ENCODE measurements at regions not wholly inside any gene's neighbourhood (a gene's known extent, or its start where the extent isn't known, plus 50 kb on each side); places are given as distances from the start of the nearest gene placed in this dataset.

- Histone ChIP-seq H3K27me3 (ENCODE audit: insufficient read depth, low read length, poor library complexity) (no peaks in the 10 kb centered on the region), H2AFZ (ENCODE audit: low read depth, low read length) (no peak overlapping the region), H3K9ac (ENCODE audit: low read depth, low read length) (no peak overlapping the region), H3K4me2 (ENCODE audit: insufficient read depth, low read length) (no peak overlapping the region), H4K20me1 (ENCODE audit: insufficient read depth, low read length) (no peaks in the 10 kb centered on the region), H3K36me3 (ENCODE audit: insufficient read depth, low read length) (no peaks in the 10 kb centered on the region), H3K27ac (ENCODE audit: low read length) (no peak overlapping the region), H3K9me3 (ENCODE audit: insufficient read depth, low read length, severe bottlenecking) (no peaks in the 10 kb centered on the region), H3K4me1 (ENCODE audit: insufficient read depth, low read length) (no peaks in the 10 kb centered on the region), H3K4me3 (ENCODE audit: low read depth in 1 of 2, low read length in 2 of 2) (no peak overlapping the region), H3K79me2 (ENCODE audit: insufficient read depth, low read length) (no peaks in the 10 kb centered on the region)
- TF ChIP-seq, protein P1, sequence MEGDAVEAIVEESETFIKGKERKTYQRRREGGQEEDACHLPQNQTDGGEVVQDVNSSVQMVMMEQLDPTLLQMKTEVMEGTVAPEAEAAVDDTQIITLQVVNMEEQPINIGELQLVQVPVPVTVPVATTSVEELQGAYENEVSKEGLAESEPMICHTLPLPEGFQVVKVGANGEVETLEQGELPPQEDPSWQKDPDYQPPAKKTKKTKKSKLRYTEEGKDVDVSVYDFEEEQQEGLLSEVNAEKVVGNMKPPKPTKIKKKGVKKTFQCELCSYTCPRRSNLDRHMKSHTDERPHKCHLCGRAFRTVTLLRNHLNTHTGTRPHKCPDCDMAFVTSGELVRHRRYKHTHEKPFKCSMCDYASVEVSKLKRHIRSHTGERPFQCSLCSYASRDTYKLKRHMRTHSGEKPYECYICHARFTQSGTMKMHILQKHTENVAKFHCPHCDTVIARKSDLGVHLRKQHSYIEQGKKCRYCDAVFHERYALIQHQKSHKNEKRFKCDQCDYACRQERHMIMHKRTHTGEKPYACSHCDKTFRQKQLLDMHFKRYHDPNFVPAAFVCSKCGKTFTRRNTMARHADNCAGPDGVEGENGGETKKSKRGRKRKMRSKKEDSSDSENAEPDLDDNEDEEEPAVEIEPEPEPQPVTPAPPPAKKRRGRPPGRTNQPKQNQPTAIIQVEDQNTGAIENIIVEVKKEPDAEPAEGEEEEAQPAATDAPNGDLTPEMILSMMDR (IDR thresholded peaks at IDR 0.05; ENCODE audit: borderline replicate concordance, extremely low read depth, low read length, poor library complexity, severe bottlenecking) = no peak
- no peak for TF ChIP-seq EZH2 (IDR thresholded peaks at IDR 0.05; ENCODE audit: borderline replicate concordance, low read depth, low read length, severe bottlenecking)
- ATAC-seq (ENCODE audit: insufficient read depth, low read depth) (no peak), DNase-seq (no peak)
Observed at GRCh38 chr1:222136869-222137268, 395.0 kb upstream of the DUSP10 start.

DNA sequence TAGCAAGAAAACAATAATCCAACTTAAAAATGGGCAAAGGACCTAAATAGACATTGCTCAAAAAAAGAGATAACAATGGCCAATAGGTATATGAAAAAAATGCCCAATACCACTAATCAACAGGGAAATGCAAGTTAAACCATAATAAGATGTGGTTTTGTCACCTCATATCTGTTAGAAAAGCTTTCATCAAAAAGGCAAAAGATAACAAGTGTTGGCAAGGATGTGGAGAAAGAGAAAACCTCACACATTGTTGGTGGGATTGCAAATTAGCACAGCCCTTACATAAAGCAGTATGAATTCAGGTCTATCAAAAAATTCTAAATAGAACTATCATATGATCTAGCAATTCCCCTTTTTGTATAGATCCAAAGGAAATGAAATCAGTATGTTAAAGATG is 387.2 kb upstream of the DUSP10 start:
- Histone ChIP-seq H3K27me3 (ENCODE audit: insufficient read depth, low read length, poor library complexity) (no peaks in the 10 kb centered on the region), H3K4me3 (ENCODE audit: low read depth in 1 of 2, low read length in 2 of 2) (no peak overlapping the region), H3K9me3 (ENCODE audit: insufficient read depth, low read length, severe bottlenecking) (no peaks in the 10 kb centered on the region), H3K4me1 (ENCODE audit: insufficient read depth, low read length) (no peaks in the 10 kb centered on the region), H3K4me2 (ENCODE audit: insufficient read depth, low read length) (no peak overlapping the region), H3K79me2 (ENCODE audit: insufficient read depth, low read length) (no peaks in the 10 kb centered on the region), H3K27ac (ENCODE audit: low read length) (no peak overlapping the region), H3K36me3 (ENCODE audit: insufficient read depth, low read length) (no peaks in the 10 kb centered on the region), H2AFZ (ENCODE audit: low read depth, low read length) (no peak overlapping the region), H3K9ac (ENCODE audit: low read depth, low read length) (no peak overlapping the region), H4K20me1 (ENCODE audit: insufficient read depth, low read length) (no peaks in the 10 kb centered on the region)
- TF ChIP-seq, protein P1 (IDR thresholded peaks at IDR 0.05; ENCODE audit: borderline replicate concordance, extremely low read depth, low read length, poor library complexity, severe bottlenecking) = no peak
- TF ChIP-seq EZH2 (IDR thresholded peaks at IDR 0.05; ENCODE audit: borderline replicate concordance, low read depth, low read length, severe bottlenecking) = no peak
- no peak for DNase-seq
- no peak for ATAC-seq (ENCODE audit: insufficient read depth, low read depth)

- H3K36me3 ChIP-seq (ENCODE audit: insufficient read depth, low read length) = no peaks in the 10 kb centered on the region
- no peaks in the 10 kb centered on the region for H3K79me2 ChIP-seq (ENCODE audit: insufficient read depth, low read length)
- no peaks in the 10 kb centered on the region for H4K20me1 ChIP-seq (ENCODE audit: insufficient read depth, low read length)
- H3K4me1 ChIP-seq (ENCODE audit: insufficient read depth, low read length) = no peaks in the 10 kb centered on the region
- no peak overlapping the region for H3K9ac ChIP-seq (ENCODE audit: low read depth, low read length)
- TF ChIP-seq EZH2 (IDR thresholded peaks at IDR 0.05; ENCODE audit: borderline replicate concordance, low read depth, low read length, severe bottlenecking) = no peak
- TF ChIP-seq, protein P1 (IDR thresholded peaks at IDR 0.05; ENCODE audit: borderline replicate concordance, extremely low read depth, low read length, poor library complexity, severe bottlenecking) = no peak
- no peaks in the 10 kb centered on the region for H3K9me3 ChIP-seq (ENCODE audit: insufficient read depth, low read length, severe bottlenecking)
- ATAC-seq (ENCODE audit: insufficient read depth, low read depth) = no peak
- H2AFZ ChIP-seq (ENCODE audit: low read depth, low read length) = no peak overlapping the region
- no peak overlapping the region for H3K4me2 ChIP-seq (ENCODE audit: insufficient read depth, low read length)
- H3K4me3 ChIP-seq (ENCODE audit: low read depth in 1 of 2, low read length in 2 of 2) = no peak overlapping the region
- no peaks in the 10 kb centered on the region for H3K27me3 ChIP-seq (ENCODE audit: insufficient read depth, low read length, poor library complexity)
- H3K27ac ChIP-seq (ENCODE audit: low read length) = no peak overlapping the region
- DNase-seq = no peak
Observed at GRCh38 chr1:222127526-222128152, 385.8 kb upstream of the DUSP10 start.

Data from DND-41 (cell line).